Retinal pigment epithelial cell (primary cell): ENCODE measurements at regions not wholly inside any gene's neighbourhood (a gene's known extent, or its start where the extent isn't known, plus 50 kb on each side); places are given as distances from the start of the nearest gene placed in this dataset.

Experiments
- DNase-seq: peaks from one replicate; pipeline ENCODE4 v3.0.0-alpha.2; 2010; ENCODE audit warnings: low read depth
- H3K4me3 ChIP-seq: 2 replicates; pipeline ENCODE4 v1.5.1; 2011; ENCODE audit warnings: mild to moderate bottlenecking, low read length, control low read depth, moderate library complexity
- TF ChIP-seq, protein P1 (sequence below): conservative IDR thresholded peaks from 2 replicates; pipeline ENCODE4 v1.5.1; 2011; ENCODE audit warnings: low read depth, low read length, control low read depth, inconsistent platforms

GRCh38 chr17:73777131-73777449 is 132.8 kb upstream of the SDK2 start:
- H3K4me3 ChIP-seq: no peak overlapping the region
- TF ChIP-seq, protein P1, sequence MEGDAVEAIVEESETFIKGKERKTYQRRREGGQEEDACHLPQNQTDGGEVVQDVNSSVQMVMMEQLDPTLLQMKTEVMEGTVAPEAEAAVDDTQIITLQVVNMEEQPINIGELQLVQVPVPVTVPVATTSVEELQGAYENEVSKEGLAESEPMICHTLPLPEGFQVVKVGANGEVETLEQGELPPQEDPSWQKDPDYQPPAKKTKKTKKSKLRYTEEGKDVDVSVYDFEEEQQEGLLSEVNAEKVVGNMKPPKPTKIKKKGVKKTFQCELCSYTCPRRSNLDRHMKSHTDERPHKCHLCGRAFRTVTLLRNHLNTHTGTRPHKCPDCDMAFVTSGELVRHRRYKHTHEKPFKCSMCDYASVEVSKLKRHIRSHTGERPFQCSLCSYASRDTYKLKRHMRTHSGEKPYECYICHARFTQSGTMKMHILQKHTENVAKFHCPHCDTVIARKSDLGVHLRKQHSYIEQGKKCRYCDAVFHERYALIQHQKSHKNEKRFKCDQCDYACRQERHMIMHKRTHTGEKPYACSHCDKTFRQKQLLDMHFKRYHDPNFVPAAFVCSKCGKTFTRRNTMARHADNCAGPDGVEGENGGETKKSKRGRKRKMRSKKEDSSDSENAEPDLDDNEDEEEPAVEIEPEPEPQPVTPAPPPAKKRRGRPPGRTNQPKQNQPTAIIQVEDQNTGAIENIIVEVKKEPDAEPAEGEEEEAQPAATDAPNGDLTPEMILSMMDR: no peak
- DNase-seq: no peak

DNA sequence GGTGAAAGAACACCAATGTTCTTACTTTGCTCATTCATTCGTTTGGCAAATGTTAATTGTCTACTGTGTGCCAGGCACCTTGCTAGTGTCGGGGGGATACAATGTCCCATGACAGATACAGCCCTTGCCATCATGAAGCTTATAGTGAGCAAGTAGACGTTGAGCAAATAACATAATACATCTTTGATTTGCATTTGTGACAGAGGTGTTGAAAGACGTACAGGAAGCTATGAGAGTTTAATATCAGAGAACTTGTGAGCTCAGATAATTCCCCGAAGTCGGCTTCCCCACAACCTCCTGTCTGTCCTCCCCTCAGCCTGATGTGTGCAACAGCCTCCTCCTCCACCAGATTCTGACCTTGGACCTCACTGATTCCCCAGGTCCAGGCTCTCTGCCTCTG is 138.0 kb upstream of the SDK2 start:
- H3K4me3 ChIP-seq: no peak overlapping the region
- DNase-seq: no peak
- TF ChIP-seq, protein P1: no peak

DNA sequence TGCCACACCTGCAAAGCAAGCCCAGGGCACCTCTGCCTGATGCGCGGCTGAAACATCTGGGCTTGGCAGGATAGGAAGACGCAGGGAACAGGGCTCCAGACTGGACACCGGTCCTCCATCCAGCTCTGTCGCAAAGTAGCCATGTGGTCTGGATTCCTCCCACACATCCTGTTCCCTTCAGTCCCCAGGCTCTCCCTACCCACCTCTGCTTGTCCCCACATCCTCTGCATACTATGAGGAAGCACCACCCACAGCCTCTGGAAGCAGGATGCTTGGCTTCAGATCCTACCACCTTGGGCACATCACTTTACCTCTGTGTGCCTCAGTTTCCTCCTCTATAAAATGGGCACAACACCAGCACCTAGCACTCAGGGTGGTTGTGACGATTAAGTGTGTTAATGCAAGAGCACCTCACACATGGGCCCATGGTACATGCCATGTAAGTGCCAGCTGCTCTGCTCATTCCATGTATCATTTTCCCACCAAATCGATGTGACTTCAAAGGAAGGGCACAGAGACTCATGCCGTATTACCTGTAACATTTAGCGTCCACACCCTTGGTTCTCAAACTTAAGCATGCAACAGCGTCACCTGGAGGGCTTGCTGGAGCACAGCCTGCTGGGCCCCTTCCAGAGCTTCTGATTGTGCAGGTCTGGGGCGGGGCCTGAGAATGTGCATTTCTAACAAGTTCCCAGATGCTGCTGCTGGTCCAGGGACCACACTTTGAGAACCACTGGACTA is 138.6 kb upstream of the SDK2 start:
- DNase-seq: no peak
- TF ChIP-seq, protein P1: no peak
- no peak overlapping the region for H3K4me3 ChIP-seq

DNA sequence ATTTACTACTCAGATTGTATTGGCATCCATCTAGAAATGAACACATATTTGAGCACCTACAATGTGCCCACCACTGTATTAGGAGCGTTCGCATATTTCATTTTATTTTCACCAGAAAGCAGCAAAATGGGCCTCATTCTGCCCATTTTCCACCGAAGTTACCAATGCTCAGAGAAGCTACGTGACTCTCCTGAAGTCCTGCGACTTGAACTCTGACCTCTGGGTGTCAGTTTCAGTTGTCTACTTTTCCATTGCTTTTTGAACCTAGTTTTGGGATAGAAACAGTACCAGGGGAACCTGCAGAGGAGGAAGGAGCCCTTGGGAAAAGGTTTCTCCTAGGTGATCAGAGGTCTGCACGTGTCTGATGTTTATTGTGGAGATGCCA is 139.1 kb upstream of the SDK2 start:
- H3K4me3 ChIP-seq: no peak overlapping the region
- DNase-seq: no peak
- TF ChIP-seq, protein P1: no peak

DNA sequence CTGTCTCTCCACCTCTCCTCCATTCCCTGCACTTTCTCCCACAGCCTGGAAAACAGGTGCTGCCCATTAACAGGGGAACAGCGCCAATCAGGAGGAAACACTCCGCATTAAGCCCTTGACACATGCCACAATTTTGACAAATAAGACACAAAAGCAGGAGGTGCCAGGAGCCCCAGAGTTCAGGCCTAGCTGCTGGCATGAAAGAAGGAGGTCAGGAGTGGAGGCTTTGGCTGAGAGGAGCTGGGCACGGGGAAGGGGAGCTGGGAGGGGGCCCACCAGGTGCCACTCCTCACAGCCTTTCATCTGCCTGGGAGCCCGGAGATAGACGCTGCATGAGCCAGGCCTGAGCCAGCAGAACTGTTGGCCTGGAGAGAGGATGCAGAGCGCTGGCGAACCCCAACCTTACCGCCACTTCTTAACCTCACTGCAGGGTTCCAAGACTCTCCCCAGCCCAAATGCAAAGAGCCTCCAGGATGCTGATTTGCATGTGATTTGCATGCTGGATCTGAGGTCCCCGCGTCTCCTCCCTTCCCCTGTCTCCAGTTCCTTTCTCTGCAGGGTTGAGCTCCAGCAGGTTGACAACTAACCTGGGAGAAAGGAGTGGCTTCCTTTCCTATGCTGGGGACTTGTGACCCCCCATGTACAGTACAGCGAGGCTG is 139.8 kb upstream of the SDK2 start:
- TF ChIP-seq, protein P1: no peak
- DNase-seq: no peak
- H3K4me3 ChIP-seq: no peak overlapping the region

DNA sequence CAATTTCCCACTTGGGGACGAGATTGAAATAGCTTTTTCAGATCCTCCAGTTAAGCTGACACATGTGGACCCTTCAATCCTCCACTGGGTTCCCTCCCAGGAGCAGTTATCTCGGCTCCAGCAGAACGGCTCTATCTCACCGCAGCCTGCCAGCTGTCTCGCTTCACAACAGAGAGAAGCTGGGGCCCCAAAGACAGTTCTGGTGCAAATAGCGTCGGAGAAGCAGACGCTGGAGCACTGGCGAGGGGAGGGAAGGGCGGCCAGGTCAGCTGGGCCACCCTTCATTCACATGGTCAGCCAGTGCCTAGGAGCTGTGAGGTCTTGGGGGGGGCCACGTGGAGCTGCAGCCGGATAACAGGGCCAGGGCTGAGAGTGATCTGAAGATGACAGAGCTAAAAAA is 141.3 kb upstream of the SDK2 start:
- no peak overlapping the region for H3K4me3 ChIP-seq

More for the DNA sequence above, 141.3 kb upstream of the SDK2 start:
- TF ChIP-seq, protein P1: no peak
- DNase-seq: no peak
